ENCODE measurements at regions not wholly inside any gene's neighbourhood (a gene's known extent, or its start where the extent isn't known, plus 50 kb on each side); places are given as distances from the start of the nearest gene placed in this dataset.

- TF ChIP-seq, protein P1, sequence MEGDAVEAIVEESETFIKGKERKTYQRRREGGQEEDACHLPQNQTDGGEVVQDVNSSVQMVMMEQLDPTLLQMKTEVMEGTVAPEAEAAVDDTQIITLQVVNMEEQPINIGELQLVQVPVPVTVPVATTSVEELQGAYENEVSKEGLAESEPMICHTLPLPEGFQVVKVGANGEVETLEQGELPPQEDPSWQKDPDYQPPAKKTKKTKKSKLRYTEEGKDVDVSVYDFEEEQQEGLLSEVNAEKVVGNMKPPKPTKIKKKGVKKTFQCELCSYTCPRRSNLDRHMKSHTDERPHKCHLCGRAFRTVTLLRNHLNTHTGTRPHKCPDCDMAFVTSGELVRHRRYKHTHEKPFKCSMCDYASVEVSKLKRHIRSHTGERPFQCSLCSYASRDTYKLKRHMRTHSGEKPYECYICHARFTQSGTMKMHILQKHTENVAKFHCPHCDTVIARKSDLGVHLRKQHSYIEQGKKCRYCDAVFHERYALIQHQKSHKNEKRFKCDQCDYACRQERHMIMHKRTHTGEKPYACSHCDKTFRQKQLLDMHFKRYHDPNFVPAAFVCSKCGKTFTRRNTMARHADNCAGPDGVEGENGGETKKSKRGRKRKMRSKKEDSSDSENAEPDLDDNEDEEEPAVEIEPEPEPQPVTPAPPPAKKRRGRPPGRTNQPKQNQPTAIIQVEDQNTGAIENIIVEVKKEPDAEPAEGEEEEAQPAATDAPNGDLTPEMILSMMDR (conservative IDR thresholded peaks at IDR 0.05 in 1 of 2, IDR thresholded peaks at IDR 0.05 in 1 of 2; ENCODE audit: extremely low read depth in 1 of 2, insufficient read depth in 1 of 2, low read depth in 1 of 2, low read length in 2 of 2), result no peak
- no peak for TF ChIP-seq EZH2 (IDR thresholded peaks at IDR 0.05; ENCODE audit: borderline replicate concordance, low read length)
Measured at GRCh38 chr3:96354106-96354505, 460.3 kb upstream of the EPHA6 start.

Data from mammary epithelial cell (primary cell).